Ovary (tissue), 7 donors: ENCODE measurements at regions not wholly inside any gene's neighbourhood (a gene's known extent, or its start where the extent isn't known, plus 50 kb on each side); places are given as distances from the start of the nearest gene placed in this dataset.

Experiments used
- DNase-seq, 5 donors: peaks; one replicate each; pipeline ENCODE4 v3.0.0-alpha.2; 2019 to 2020
- H3K27ac ChIP-seq, 2 donors: fragments of 200-600 bp; one replicate each; pipeline versions ENCODE4 v1.5.1 to v1.8.0; 2019 to 2022
- H3K27me3 ChIP-seq: fragments of 200-600 bp; one replicate; pipeline ENCODE4 v1.8.0; 2022
- H3K36me3 ChIP-seq: fragments of 200-600 bp; sonication (generic); one replicate; pipeline ENCODE4 v1.5.1; 2019
- H3K4me1 ChIP-seq: one replicate; pipeline ENCODE4 v1.8.1; 2013; ENCODE audit warnings: mild to moderate bottlenecking, moderate library complexity; ENCODE audit not compliant: insufficient read depth
- H3K4me3 ChIP-seq: fragments of 200-600 bp; sonication (generic); one replicate; pipeline ENCODE4 v1.5.1; 2017
- H3K9me3 ChIP-seq, 2 donors: fragments of 200-600 bp in 1 of 2; sonication (generic) in 1 of 2; one replicate each; pipeline versions ENCODE4 v1.5.1 to v1.8.1; 2013 to 2019; ENCODE audit warnings: mild to moderate bottlenecking in 1 of 2, moderate library complexity in 1 of 2
- EP300 ChIP-seq: sonication (generic); formaldehyde crosslinking; IDR thresholded peaks from one replicate; pipeline ENCODE4 v1.6.1; 2017; ENCODE audit warnings: antibody characterized with exemption
- POLR2A ChIP-seq: fragments of 450-650 bp; IDR thresholded peaks from one replicate; pipeline ENCODE4 v1.6.1; 2017; ENCODE audit warnings: antibody characterized with exemption, mild to moderate bottlenecking, moderate library complexity
- WGBS, 3 donors: extraction: QIAGEN DNeasy Blood & Tissue Kit in 1 of 3; methylation state at CpG; one replicate each; pipeline versions ENCODE4 v1.1.5 to v1.1.7; 2013 to 2017; 5-methylcytosine and 5-hydroxymethylcytosine counted together
- intact Hi-C, 4 donors: fragments of 100-400 bp; cut with DNase I; formaldehyde crosslinking; loops; one replicate each; pipeline versions ENCODE4 v1.11.0 to v1.15.1; 2022 to 2023
- TF ChIP-seq, protein P1 (sequence below), 3 donors: fragments of 450-650 bp in 2 of 3; fragments of 200-600 bp in 1 of 3; IDR thresholded peaks; one replicate each; pipeline versions ENCODE4 v1.5.1 to v1.8.0; 2016 to 2022; ENCODE audit warnings: antibody characterized with exemption in 3 of 3, mild to moderate bottlenecking in 1 of 3
- donor health status: DM: no; HTN: no; CAD: no; lungs with moderate emphysema.
- donor health status: DM: no; HTN: no; CAD: no.
- donor health status: Bipolar disorder and iron deficiency.
- donor health status: DM: no; HTN: no; CAD: no.
- donor health status: DM: yes; HTN: yes; CAD: no.

DNA sequence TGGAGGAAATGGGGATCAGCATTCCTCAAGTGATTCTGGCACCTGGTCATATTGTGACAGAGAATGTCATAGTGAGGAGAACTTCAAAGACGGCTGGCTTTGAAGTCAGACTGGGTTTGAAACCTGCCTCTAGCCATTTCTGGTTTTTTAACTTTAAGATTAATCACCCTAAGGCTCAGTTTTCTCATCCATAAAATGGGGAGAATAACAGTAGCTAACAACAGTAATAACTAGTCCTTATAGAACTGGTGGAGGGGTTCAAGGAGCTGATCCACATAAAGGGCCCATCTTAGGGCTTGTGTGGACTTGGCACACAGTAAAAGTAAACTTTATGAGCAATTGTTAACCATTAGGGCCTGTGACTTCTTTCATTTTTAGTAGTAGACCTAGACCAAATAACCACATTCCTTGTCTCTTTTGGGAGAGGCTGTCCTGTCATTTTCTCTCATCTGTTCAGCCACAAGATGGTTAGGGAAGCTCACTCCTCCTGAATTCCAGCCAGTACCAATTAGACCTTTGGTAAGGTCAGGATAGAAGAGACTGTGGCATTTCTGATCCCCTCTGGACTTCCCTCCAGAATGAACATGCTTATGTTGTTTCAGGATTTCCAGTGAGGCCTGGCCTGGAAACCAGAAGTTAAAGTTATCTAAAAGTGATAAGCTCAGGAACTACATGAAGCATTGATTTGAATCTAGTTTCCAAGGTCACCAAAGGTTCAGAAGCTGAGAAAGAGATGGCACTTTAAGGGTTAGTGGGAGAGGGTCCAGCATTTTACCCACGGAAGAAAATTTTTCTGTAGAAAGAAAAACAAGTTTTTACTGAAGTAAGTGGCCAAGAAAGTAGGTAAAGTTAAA, 159.3 kb upstream of the DPH6 start:
- no peaks in the 10 kb centered on the region for H3K36me3 ChIP-seq
- intact Hi-C loops, result no loop called here
- WGBS, 3 donors, result 50 to 55% (median 55%) methylated on average over 2 of the region's 2 CpGs
- H3K27me3 ChIP-seq, result no peaks in the 10 kb centered on the region
- H3K9me3 ChIP-seq, result no peaks in the 10 kb centered on the region
- H3K4me1 ChIP-seq, result peaks cover 8% of the 10 kb centered on the region
- H3K4me3 ChIP-seq, result no peak overlapping the region
- TF ChIP-seq, protein P1, sequence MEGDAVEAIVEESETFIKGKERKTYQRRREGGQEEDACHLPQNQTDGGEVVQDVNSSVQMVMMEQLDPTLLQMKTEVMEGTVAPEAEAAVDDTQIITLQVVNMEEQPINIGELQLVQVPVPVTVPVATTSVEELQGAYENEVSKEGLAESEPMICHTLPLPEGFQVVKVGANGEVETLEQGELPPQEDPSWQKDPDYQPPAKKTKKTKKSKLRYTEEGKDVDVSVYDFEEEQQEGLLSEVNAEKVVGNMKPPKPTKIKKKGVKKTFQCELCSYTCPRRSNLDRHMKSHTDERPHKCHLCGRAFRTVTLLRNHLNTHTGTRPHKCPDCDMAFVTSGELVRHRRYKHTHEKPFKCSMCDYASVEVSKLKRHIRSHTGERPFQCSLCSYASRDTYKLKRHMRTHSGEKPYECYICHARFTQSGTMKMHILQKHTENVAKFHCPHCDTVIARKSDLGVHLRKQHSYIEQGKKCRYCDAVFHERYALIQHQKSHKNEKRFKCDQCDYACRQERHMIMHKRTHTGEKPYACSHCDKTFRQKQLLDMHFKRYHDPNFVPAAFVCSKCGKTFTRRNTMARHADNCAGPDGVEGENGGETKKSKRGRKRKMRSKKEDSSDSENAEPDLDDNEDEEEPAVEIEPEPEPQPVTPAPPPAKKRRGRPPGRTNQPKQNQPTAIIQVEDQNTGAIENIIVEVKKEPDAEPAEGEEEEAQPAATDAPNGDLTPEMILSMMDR (IDR thresholded peaks at IDR 0.05), result no peak
- TF ChIP-seq EP300 (no peak), POLR2A (no peak)
- no peak for DNase-seq
- H3K27ac ChIP-seq, result no peak overlapping the region

DNA sequence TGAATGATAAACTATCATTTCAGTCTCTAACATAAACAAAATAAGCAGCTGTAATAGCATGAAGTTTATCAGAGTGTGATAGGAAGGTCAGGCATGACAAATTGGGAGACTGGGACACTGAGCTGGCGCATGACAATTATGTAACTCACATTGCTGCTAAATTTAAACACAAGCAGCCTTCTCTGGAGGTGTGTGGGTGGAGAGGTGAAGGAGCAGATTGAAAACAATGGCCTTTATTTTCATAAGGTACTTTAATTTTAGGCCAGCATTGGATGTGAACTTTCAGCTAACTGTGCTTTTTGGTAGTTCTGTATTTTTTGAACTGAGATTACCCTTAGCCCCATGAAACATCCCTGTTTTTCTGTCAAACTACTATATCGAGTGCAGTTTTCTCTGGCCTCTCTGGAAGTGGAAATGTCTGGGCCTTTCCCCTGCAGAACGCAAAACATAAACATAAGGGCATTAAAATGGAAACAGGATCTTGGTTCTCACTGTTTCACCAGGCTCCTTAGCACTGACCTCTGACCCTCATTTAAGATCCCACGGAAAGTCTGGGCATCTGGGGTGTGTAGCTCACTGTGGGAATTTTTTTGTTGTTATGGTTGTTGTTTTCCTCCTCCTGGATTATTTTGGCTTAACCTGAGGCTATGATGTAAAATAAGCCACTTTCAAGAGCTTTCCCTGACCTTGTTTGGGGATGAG, 160.1 kb upstream of the DPH6 start:
- no peak overlapping the region for H3K27ac ChIP-seq
- DNase-seq, result no peak
- H3K4me1 ChIP-seq, result peaks cover 8% of the 10 kb centered on the region
- TF ChIP-seq, protein P1 (IDR thresholded peaks at IDR 0.05), result no peak
- TF ChIP-seq EP300 (no peak), POLR2A (no peak)
- 32 to 55% (median 36%) methylated on average over 4 of the region's 4 CpGs for WGBS, 3 donors
- intact Hi-C loops, result no loop called here
- no peaks in the 10 kb centered on the region for H3K9me3 ChIP-seq
- H3K27me3 ChIP-seq, result no peaks in the 10 kb centered on the region
- no peaks in the 10 kb centered on the region for H3K36me3 ChIP-seq
- no peak overlapping the region for H3K4me3 ChIP-seq

DNA sequence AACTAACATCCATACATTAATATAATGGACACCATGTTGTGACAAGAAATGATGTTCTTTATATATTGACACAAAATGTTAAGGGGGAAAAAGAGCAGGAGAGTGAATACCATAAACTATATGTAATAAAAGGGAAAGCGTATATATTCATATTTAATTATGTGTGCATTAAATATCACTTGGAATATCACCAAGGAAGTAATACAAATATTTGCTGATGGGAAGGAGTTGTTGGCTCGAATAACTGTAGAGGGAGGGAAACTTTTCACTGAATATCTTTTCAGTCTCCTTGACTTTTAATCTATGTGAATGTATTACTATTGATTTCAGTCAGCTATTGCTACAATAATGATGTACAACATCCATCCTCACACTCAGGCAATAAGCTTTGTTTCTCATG, 167.0 kb upstream of the DPH6 start:
- no peaks in the 10 kb centered on the region for H3K9me3 ChIP-seq
- no peaks in the 10 kb centered on the region for H3K27me3 ChIP-seq
- intact Hi-C loops, result no loop called here
- 83 to 88% (median 84%) methylated on average over 2 of the region's 2 CpGs for whole genome bisulfite sequencing, 3 donors
- TF ChIP-seq EP300 (no peak), POLR2A (no peak)
- TF ChIP-seq, protein P1 (IDR thresholded peaks at IDR 0.05), result no peak
- no peak for DNase-seq
- no peak overlapping the region for H3K27ac ChIP-seq
- H3K36me3 ChIP-seq, result no peaks in the 10 kb centered on the region
- H3K4me3 ChIP-seq, result no peak overlapping the region
- H3K4me1 ChIP-seq, result no peaks in the 10 kb centered on the region

DNA sequence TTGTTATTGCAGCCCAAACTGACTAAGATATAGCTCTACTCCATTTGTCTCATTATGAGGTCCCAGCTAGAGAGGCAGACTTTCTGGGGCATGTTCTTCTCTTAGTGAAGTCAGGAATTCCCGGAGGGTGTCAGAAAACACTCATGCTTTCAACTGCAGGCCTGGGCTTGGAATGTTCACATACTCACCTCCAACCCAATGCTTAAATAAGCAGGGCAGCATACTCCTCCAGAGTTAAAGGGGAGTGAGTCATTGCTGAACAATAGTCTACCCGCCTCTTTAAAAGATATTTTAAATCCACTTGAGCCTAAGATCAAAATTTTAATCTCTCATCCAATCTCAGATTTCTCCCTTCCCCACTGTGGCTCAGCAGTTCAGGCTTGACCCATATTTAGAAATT, 167.8 kb upstream of the DPH6 start:
- WGBS, 3 donors, result 85 to 92% (median 89%) methylated on average over 2 of the region's 2 CpGs
- no peak for TF ChIP-seq POLR2A
- Histone ChIP-seq H3K4me3 (no peak overlapping the region), H3K36me3 (no peaks in the 10 kb centered on the region), H3K4me1 (no peaks in the 10 kb centered on the region), H3K27ac (no peak overlapping the region), H3K9me3 (no peaks in the 10 kb centered on the region), H3K27me3 (no peaks in the 10 kb centered on the region)
- DNase-seq, result no peak
- intact Hi-C loops, result no loop called here

DNA sequence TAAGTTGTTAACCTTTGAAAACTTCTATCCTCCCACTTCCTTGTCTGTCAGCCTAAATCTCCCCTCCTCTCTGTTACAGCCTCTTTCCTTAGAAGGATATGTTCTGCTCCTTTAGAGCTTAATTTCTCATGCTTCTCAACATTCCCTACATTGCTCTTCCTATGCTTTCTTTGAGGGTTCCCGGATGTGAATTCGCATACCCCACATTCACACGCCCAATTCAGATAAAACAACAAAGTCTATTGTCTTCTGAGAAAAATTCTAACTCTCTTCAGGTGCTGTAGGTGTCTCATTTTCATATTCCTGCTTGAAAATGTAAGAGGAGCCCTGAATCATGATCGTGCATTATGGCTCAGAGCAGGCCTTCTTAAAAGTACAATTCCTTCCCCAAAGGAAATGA, 171.8 kb upstream of the DPH6 start:
- Histone ChIP-seq H3K36me3 (no peaks in the 10 kb centered on the region), H3K27ac (no peak overlapping the region), H3K9me3 (no peaks in the 10 kb centered on the region), H3K27me3 (no peaks in the 10 kb centered on the region), H3K4me3 (no peak overlapping the region), H3K4me1 (no peaks in the 10 kb centered on the region)
- intact Hi-C loops, result no loop called here
- no peak for DNase-seq
- 81 to 90% (median 87%) methylated on average over 4 of the region's 4 CpGs for WGBS, 3 donors
- TF ChIP-seq, protein P1 (IDR thresholded peaks at IDR 0.05), result no peak
- TF ChIP-seq POLR2A, result no peak
- no peak for TF ChIP-seq EP300
